Lung (tissue), 11 donors: ENCODE measurements at regions not wholly inside any gene's neighbourhood (a gene's known extent, or its start where the extent isn't known, plus 50 kb on each side); places are given as distances from the start of the nearest gene placed in this dataset.

Experiments used
- ATAC-seq: fragments of 200-7000 bp; cut with Tn5 transposase; one replicate; pipeline ENCODE4 v1.9.1; 2020; ENCODE audit warnings: moderate number of reproducible peaks; ENCODE audit not compliant: insufficient read depth, low FRiP score
- DNase-seq, 3 donors: peaks; one replicate each; pipeline ENCODE4 v3.0.0-alpha.2; 2013 to 2017
- H3K27ac ChIP-seq, 2 donors: one replicate each; pipeline ENCODE4 v1.5.1; 2013; ENCODE audit warnings: mild to moderate bottlenecking in 2 of 2, moderate library complexity in 2 of 2, control low read depth in 1 of 2, inconsistent platforms in 1 of 2, low read depth in 1 of 2, low read length in 1 of 2
- H3K27me3 ChIP-seq, 3 donors: one replicate each; pipeline ENCODE4 v1.5.1; 2013; ENCODE audit warnings: low read length in 2 of 3; ENCODE audit not compliant: control insufficient read depth in 3 of 3, insufficient read depth in 3 of 3
- H3K36me3 ChIP-seq, 4 donors: one replicate each; pipeline ENCODE4 v1.5.1; 2013; ENCODE audit warnings: low read length in 4 of 4, mild to moderate bottlenecking in 1 of 4, moderate library complexity in 1 of 4; ENCODE audit not compliant: control insufficient read depth in 4 of 4, insufficient read depth in 4 of 4
- H3K4me1 ChIP-seq, 5 donors: one replicate each; pipeline ENCODE4 v1.5.1; 2013; ENCODE audit warnings: low read length in 5 of 5, mild to moderate bottlenecking in 2 of 5, moderate library complexity in 1 of 5; ENCODE audit not compliant: control insufficient read depth in 5 of 5, insufficient read depth in 5 of 5
- H3K4me3 ChIP-seq: one replicate; pipeline ENCODE4 v1.5.1; 2013; ENCODE audit warnings: mild to moderate bottlenecking, control low read depth, moderate library complexity
- H3K9ac ChIP-seq, 2 donors: one replicate each; pipeline ENCODE4 v1.5.1; 2013; ENCODE audit warnings: low read length in 2 of 2, control low read depth in 1 of 2; ENCODE audit not compliant: insufficient read depth in 1 of 2
- H3K9me3 ChIP-seq, 4 donors: one replicate each; pipeline ENCODE4 v1.5.1; 2013; ENCODE audit warnings: low read length in 3 of 4, mild to moderate bottlenecking in 1 of 4, moderate library complexity in 1 of 4; ENCODE audit not compliant: control insufficient read depth in 4 of 4, insufficient read depth in 3 of 4
- CTCF ChIP-seq: IDR thresholded peaks from 2 replicates; pipeline ENCODE4 v1.5.1; 2012; ENCODE audit warnings: mild to moderate bottlenecking; ENCODE audit errors: control extremely low read depth, extremely low read depth
- WGBS, 2 donors: extraction: QIAGEN DNeasy Blood & Tissue Kit; methylation state at CpG; one replicate each; pipeline ENCODE4 v1.1.7; 2013; 5-methylcytosine and 5-hydroxymethylcytosine counted together
- donor health status: control.
- donor health status: control.
- donor health status: Bipolar disorder and iron deficiency.
- donor health status: healthy.
- donor health status: DM: yes; HTN: yes; CAD: no.

GRCh38 chr4:24372881-24373280 lies 211.5 kb downstream of the DHX15 start:
- 81 to 91% methylated on average over 9 of the region's 9 CpGs for WGBS, 2 donors
- DNase-seq: no peak
- Histone ChIP-seq H3K9ac (no peak overlapping the region), H3K4me1 (no peaks in the 10 kb centered on the region), H3K4me3 (no peak overlapping the region), H3K36me3 (no peaks in the 10 kb centered on the region), H3K27me3 (no peaks in the 10 kb centered on the region), H3K27ac (no peak overlapping the region), H3K9me3 (no peaks in the 10 kb centered on the region)
- ATAC-seq: no peak
- no peak for TF ChIP-seq CTCF

DNA sequence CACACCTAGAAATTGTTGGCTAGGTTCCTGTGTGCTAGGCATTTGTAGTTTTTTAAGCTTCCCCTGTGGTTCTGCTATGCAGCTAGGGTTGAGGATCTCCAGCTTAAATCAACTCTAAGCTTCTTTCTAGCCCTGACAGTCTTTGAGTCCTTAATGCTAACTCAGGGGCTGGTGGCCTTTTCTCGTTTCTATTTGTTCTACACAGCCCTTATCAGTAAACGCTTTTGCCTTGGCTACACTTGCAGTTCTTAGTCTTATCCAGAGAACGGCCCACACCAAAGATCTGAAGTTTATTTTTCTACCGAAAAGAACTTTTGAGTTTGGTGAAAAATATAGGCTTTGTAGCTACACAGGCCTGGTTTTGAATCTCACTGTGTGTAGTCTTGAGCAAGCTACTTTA lies 212.0 kb downstream of the DHX15 start:
- 69 to 83% methylated on average over 4 of the region's 4 CpGs for WGBS, 2 donors

GRCh38 chr4:24370421-24370820 lies 213.9 kb downstream of the DHX15 start:
- Histone ChIP-seq H3K36me3 (no peaks in the 10 kb centered on the region), H3K9ac (no peak overlapping the region), H3K27me3 (no peaks in the 10 kb centered on the region), H3K4me3 (no peak overlapping the region), H3K4me1 (no peaks in the 10 kb centered on the region), H3K27ac (no peak overlapping the region), H3K9me3 (no peaks in the 10 kb centered on the region)
- ATAC-seq (no peak), DNase-seq (no peak)
- 75 to 84% methylated on average over 1 of the region's 1 CpG for WGBS, 2 donors
- TF ChIP-seq CTCF: no peak

More for the DNA sequence above, 212.0 kb downstream of the DHX15 start:
- TF ChIP-seq CTCF: no peak
- DNase-seq (no peak), ATAC-seq (no peak)
- H3K36me3 ChIP-seq: no peaks in the 10 kb centered on the region
- H3K4me3 ChIP-seq: no peak overlapping the region
- H3K27me3 ChIP-seq: no peaks in the 10 kb centered on the region
- no peak overlapping the region for H3K9ac ChIP-seq
- H3K4me1 ChIP-seq: no peaks in the 10 kb centered on the region
- H3K27ac ChIP-seq: no peak overlapping the region
- no peaks in the 10 kb centered on the region for H3K9me3 ChIP-seq

GRCh38 chr4:24369507-24370029 lies 214.8 kb downstream of the DHX15 start:
- ATAC-seq (no peak), DNase-seq (no peak)
- H3K36me3 ChIP-seq: no peaks in the 10 kb centered on the region
- TF ChIP-seq CTCF: no peak
- no peaks in the 10 kb centered on the region for H3K9me3 ChIP-seq
- no peaks in the 10 kb centered on the region for H3K27me3 ChIP-seq
- H3K27ac ChIP-seq: no peak overlapping the region
- H3K4me3 ChIP-seq: no peak overlapping the region
- no peaks in the 10 kb centered on the region for H3K4me1 ChIP-seq
- H3K9ac ChIP-seq: no peak overlapping the region
- 79 to 82% methylated on average over 5 of the region's 5 CpGs for WGBS, 2 donors
